Head of caudate nucleus (tissue), 42 donors: ENCODE measurements at regions not wholly inside any gene's neighbourhood (a gene's known extent, or its start where the extent isn't known, plus 50 kb on each side); places are given as distances from the start of the nearest gene placed in this dataset.

Experiments
- DNase-seq, 42 donors: peaks; one replicate each; pipeline versions ENCODE4 v3.0.0 to v3.0.0-alpha.2; 2020 to 2021; ENCODE audit warnings: mixed read lengths in 7 of 42
- intact Hi-C: fragments of 100-400 bp; cut with DNase I; formaldehyde crosslinking; loops from one replicate; pipeline ENCODE4 v1.15.0; 2022

GRCh38 chr14:101037021-101037817, 133.7 kb upstream of the RTL1 start:
- intact Hi-C loops, result no loop called here
- DNase-seq, result peak in 2 of 42 donors; percentile 10 to 14

- intact Hi-C loops, result no loop called here
- DNase-seq, result peak in 2 of 42 donors; percentile 2 to 18
Observed at GRCh38 chr14:101039031-101039754, 135.7 kb upstream of the RTL1 start.

GRCh38 chr14:101039755-101040138, 136.2 kb upstream of the RTL1 start:
- peak in 1 of 42 donors; percentile 20 for DNase-seq
- intact Hi-C loops, result no loop called here

GRCh38 chr14:101040538-101041442, 137.3 kb upstream of the RTL1 start:
- intact Hi-C loops, result no loop called here
- DNase-seq, result peak in 16 of 42 donors; percentile 6 to 46 (median 24)

- DNase-seq, result no peak
- intact Hi-C loops, result no loop called here
Observed at GRCh38 chr14:101043891-101044290, 140.4 kb upstream of the RTL1 start.

- DNase-seq, result no peak
Observed at GRCh38 chr14:101044741-101045140, 141.2 kb upstream of the RTL1 start.

GRCh38 chr14:101045511-101045910, 142.0 kb upstream of the RTL1 start:
- no peak for DNase-seq
- intact Hi-C loops, result no loop called here

More at GRCh38 chr14:101044741-101045140, 141.2 kb upstream of the RTL1 start:
- intact Hi-C loops, result no loop called here

- no peak for DNase-seq
- intact Hi-C loops, result no loop called here
Observed at GRCh38 chr14:101046071-101046470, 142.5 kb upstream of the RTL1 start.

GRCh38 chr14:101047326-101047725, 143.8 kb upstream of the RTL1 start:
- no peak for DNase-seq
- intact Hi-C loops, result no loop called here

- DNase-seq, result no peak
- intact Hi-C loops, result no loop called here
Observed at GRCh38 chr14:101048766-101049165, 145.2 kb upstream of the RTL1 start.

- intact Hi-C loops, result no loop called here
Observed at GRCh38 chr14:101049511-101049910, 146.0 kb upstream of the RTL1 start.

GRCh38 chr14:101049942-101050341, 146.4 kb upstream of the RTL1 start:
- intact Hi-C loops, result no loop called here

More at GRCh38 chr14:101049511-101049910, 146.0 kb upstream of the RTL1 start:
- DNase-seq, result peak in 27 of 42 donors; percentile 11 to 73 (median 44)

GRCh38 chr14:101050901-101051490, 147.5 kb upstream of the RTL1 start:
- intact Hi-C loops, result no loop called here
- no peak for DNase-seq

More at GRCh38 chr14:101049942-101050341, 146.4 kb upstream of the RTL1 start:
- DNase-seq, result no peak

GRCh38 chr14:101054671-101055070, 151.1 kb upstream of the RTL1 start:
- intact Hi-C loops, result no loop called here
- DNase-seq, result no peak

GRCh38 chr14:101055106-101055662, 151.7 kb upstream of the RTL1 start:
- intact Hi-C loops, result no loop called here
- no peak for DNase-seq

GRCh38 chr14:101055776-101056374, 152.4 kb upstream of the RTL1 start:
- DNase-seq, result no peak
- intact Hi-C loops, result no loop called here

- intact Hi-C loops, result no loop called here
- DNase-seq, result no peak
Observed at GRCh38 chr14:101056446-101056845, 152.9 kb upstream of the RTL1 start.

GRCh38 chr14:101057394-101057793, 153.9 kb upstream of the RTL1 start:
- intact Hi-C loops, result no loop called here
- DNase-seq, result no peak
